Type B pancreatic cell (in vitro differentiated cells): ENCODE measurements at regions not wholly inside any gene's neighbourhood (a gene's known extent, or its start where the extent isn't known, plus 50 kb on each side); places are given as distances from the start of the nearest gene placed in this dataset.

Experiments used
- DNase-seq: peaks from one replicate; pipeline ENCODE4 v3.0.0; 2021; ENCODE audit warnings: mixed read lengths; ENCODE audit not compliant: unreplicated experiment; ENCODE audit errors: extremely low spot score
- H3K27ac Mint-ChIP-seq: 2 replicates; pipeline ENCODE4 v1.8.0; 2021; ENCODE audit warnings: mild to moderate bottlenecking, mixed read lengths
- H3K27me3 Mint-ChIP-seq: 2 replicates; pipeline ENCODE4 v1.8.0; 2021; ENCODE audit warnings: mixed read lengths
- H3K36me3 Mint-ChIP-seq: 2 replicates; pipeline ENCODE4 v1.8.0; 2021; ENCODE audit warnings: mixed read lengths
- H3K4me1 Mint-ChIP-seq: one replicate; pipeline ENCODE4 v1.8.0; 2021; ENCODE audit warnings: mixed read lengths; ENCODE audit not compliant: unreplicated experiment
- H3K4me3 Mint-ChIP-seq: 2 replicates; pipeline ENCODE4 v1.8.0; 2021; ENCODE audit warnings: mild to moderate bottlenecking, mixed read lengths
- H3K9me3 Mint-ChIP-seq: 2 replicates; pipeline ENCODE4 v1.8.0; 2021; ENCODE audit warnings: mixed read lengths
- TF ChIP-seq, protein P1 (sequence below): fragments of 200-600 bp; sonication (generic); conservative IDR thresholded peaks from 2 replicates; pipeline ENCODE4 v1.5.0; 2021; ENCODE audit warnings: antibody characterized with exemption, mild to moderate bottlenecking

DNA sequence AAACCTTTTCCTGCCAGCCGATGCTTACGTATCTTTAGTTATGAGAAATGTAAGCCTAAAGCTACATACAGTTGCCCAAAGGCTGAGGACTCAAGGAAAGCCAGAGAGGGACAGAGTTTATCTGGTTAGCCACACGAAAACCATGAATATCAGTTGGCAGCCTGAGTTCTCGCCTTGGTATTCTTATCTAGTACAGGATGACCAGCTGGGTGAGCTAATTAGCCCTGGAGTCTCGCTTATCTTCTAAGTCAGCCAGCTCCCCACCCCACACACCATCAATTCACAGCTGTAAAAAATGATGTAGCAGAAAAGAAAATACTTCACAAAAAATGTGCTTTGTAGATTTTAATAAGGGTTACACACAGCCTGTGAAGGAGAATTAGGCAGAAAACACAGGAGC lies 617.5 kb upstream of the SOX11 start:
- TF ChIP-seq, protein P1, sequence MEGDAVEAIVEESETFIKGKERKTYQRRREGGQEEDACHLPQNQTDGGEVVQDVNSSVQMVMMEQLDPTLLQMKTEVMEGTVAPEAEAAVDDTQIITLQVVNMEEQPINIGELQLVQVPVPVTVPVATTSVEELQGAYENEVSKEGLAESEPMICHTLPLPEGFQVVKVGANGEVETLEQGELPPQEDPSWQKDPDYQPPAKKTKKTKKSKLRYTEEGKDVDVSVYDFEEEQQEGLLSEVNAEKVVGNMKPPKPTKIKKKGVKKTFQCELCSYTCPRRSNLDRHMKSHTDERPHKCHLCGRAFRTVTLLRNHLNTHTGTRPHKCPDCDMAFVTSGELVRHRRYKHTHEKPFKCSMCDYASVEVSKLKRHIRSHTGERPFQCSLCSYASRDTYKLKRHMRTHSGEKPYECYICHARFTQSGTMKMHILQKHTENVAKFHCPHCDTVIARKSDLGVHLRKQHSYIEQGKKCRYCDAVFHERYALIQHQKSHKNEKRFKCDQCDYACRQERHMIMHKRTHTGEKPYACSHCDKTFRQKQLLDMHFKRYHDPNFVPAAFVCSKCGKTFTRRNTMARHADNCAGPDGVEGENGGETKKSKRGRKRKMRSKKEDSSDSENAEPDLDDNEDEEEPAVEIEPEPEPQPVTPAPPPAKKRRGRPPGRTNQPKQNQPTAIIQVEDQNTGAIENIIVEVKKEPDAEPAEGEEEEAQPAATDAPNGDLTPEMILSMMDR: no peak
- Mint-ChIP-seq H3K4me3 (no peak overlapping the region), H3K27ac (no peak overlapping the region), H3K9me3 (no peaks in the 10 kb centered on the region), H3K4me1 (peaks cover 12% of the 10 kb centered on the region), H3K36me3 (no peaks in the 10 kb centered on the region), H3K27me3 (no peaks in the 10 kb centered on the region)
- DNase-seq: no peak

DNA sequence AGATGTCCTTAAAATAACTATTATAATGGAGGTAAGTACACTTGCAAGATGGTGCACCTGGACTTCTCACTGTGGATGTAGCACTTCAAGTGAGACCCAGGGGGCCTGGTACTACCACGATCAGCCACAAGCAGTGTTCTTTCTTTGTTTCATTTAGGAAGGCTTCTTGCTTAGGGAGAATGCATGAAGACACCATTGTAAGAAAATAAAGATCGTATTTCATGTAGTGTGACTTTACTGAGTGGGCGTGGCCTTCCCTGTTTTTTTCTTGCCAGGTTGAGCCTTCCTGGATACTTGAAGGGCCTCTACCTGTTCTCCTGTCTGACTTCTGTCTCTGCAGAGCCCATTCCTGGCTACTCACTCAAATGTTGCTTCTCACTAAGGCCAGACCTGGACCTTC lies 615.6 kb upstream of the SOX11 start:
- H3K4me3 Mint-ChIP-seq: no peak overlapping the region
- DNase-seq: no peak
- no peak overlapping the region for H3K27ac Mint-ChIP-seq
- no peaks in the 10 kb centered on the region for H3K9me3 Mint-ChIP-seq
- no peaks in the 10 kb centered on the region for H3K27me3 Mint-ChIP-seq
- TF ChIP-seq, protein P1: peak; percentile 38
- peaks cover 7% of the 10 kb centered on the region for H3K4me1 Mint-ChIP-seq
- no peaks in the 10 kb centered on the region for H3K36me3 Mint-ChIP-seq

DNA sequence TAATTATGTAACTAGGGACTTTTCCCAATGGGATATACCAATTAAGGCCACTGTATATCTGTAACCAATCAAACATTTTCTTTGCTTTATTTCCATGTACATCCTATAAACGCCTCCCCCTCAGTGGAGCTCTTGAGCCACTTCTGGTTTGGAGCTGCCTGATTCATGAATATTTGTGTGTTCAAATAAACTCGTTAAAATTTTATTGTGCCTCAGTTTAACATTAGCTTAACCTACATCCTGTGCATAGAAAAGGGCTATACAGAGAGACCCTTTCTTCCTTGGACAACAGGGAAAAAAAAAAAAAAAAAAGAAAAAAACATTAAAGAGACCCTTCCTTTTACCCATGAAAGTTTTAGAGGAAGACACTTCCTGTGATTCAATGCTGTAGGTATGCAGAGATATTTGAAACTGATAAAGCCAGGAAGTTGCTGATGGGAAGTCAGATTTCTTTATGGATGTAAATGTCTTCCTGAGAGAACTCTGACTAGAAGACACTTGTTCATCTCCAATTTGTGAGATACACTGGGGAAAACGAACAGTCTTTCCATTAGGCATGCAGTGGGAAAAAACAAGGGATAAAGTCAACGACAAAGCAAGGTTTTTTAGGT lies 614.6 kb upstream of the SOX11 start:
- H3K9me3 Mint-ChIP-seq: no peaks in the 10 kb centered on the region
- no peak for DNase-seq
- no peaks in the 10 kb centered on the region for H3K27me3 Mint-ChIP-seq
- peaks cover 7% of the 10 kb centered on the region for H3K4me1 Mint-ChIP-seq
- H3K4me3 Mint-ChIP-seq: no peak overlapping the region
- H3K36me3 Mint-ChIP-seq: no peaks in the 10 kb centered on the region
- TF ChIP-seq, protein P1: peak; percentile 33
- no peak overlapping the region for H3K27ac Mint-ChIP-seq

DNA sequence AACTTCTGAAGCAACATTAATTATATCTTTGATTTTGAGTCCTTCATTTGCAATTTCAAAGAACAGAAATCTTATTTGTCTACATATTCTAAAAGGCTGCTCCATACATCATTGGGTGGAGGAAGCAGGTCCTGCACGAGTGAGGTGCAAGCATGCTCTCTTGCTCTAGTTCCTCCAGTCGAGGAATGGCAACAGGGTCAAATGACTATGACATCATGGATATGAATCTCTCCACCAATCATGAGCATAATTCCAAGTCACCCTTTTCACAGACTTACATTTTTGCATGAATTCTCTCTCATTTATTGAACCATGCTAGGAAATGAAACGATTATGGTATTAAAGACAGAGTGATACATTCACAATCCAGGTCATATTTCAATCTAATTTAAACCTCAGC lies 608.8 kb upstream of the SOX11 start:
- DNase-seq: no peak
- H3K27me3 Mint-ChIP-seq: no peaks in the 10 kb centered on the region
- no peaks in the 10 kb centered on the region for H3K9me3 Mint-ChIP-seq
- no peaks in the 10 kb centered on the region for H3K4me1 Mint-ChIP-seq
- no peak overlapping the region for H3K4me3 Mint-ChIP-seq
- H3K36me3 Mint-ChIP-seq: no peaks in the 10 kb centered on the region
- TF ChIP-seq, protein P1: no peak
- no peak overlapping the region for H3K27ac Mint-ChIP-seq

DNA sequence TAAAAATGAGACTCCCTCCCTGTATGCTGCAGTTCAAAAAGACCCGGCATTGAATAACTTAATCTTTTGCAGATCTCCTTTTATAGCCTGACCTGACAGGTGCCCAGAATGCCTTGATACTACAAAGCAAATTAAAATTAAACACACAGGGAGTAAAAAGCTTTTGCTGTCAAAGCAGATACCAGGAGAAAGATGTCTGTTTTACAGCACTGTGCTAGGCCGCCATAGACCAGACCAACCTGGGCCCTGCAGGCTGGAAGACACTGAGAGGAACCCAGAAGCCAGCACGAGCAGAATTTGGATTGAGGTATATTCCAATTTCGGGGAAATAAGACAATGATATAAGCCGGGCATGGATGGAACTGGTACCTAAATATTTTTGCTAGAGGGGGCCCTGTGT lies 602.8 kb upstream of the SOX11 start:
- no peaks in the 10 kb centered on the region for H3K27me3 Mint-ChIP-seq
- DNase-seq: no peak
- no peaks in the 10 kb centered on the region for H3K4me1 Mint-ChIP-seq
- TF ChIP-seq, protein P1: no peak
- no peaks in the 10 kb centered on the region for H3K36me3 Mint-ChIP-seq
- H3K4me3 Mint-ChIP-seq: no peak overlapping the region
- H3K9me3 Mint-ChIP-seq: no peaks in the 10 kb centered on the region
- H3K27ac Mint-ChIP-seq: no peak overlapping the region

DNA sequence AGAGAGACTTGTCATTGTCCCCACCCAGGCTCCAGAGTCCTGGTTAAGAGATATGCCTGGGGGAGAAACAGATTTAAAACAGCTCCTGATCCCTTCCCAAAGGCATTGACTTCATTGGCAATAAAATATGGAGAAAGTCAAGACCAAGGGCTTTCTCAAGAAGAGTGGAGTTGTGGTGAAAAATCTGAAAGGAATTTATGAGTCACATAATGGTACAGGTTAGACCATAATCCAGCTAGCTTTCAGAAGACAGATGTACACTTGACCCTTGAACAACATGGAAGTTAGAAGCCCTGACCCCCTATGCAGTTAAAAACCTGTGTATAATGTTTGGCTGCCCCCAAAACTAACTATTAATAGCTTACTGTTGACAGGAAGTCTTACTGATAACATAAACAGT lies 599.1 kb upstream of the SOX11 start:
- TF ChIP-seq, protein P1: no peak

More for the DNA sequence above, 599.1 kb upstream of the SOX11 start:
- Mint-ChIP-seq H3K4me1 (peaks cover 4% of the 10 kb centered on the region), H3K4me3 (no peak overlapping the region), H3K27ac (no peak overlapping the region), H3K27me3 (no peaks in the 10 kb centered on the region), H3K36me3 (no peaks in the 10 kb centered on the region), H3K9me3 (no peaks in the 10 kb centered on the region)
- DNase-seq: no peak
